ENCODE measurements at regions not wholly inside any gene's neighbourhood (a gene's known extent, or its start where the extent isn't known, plus 50 kb on each side); places are given as distances from the start of the nearest gene placed in this dataset.

DNA sequence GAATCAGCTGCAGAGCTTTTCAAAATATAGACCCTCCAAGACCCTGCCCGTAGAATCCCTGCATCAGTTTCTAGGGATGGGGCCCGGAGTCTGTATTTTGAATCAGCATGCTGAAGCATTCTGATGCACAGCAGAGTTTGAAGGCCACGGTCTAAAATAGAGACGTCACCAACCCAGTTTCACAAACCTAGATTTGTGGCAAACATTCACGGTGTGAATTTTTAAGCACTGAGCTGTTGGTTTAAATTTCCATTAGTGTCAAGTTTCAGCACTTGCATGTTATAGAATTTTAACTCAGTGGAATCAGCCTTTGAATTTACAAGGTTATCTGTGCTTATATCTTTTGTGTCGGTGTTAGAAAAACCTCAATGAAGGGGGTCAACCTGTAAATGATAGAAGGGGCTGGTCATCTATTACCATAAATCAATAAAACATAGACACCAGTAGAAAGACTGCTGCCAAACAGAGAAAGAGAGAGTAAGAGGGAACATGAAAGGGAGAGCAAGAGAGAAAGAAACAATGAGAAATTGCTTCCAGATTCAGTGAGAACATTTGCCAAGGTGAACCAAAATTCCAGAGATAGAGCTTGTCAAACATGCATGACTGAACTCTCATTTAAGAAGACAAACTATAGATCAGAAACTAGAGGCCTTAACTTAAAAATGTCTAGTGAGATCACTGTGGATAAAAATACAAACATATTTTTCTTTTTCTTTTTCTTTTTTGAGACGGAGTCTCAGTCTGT is 414.9 kb downstream of the ZSWIM6 start:
- DNase-seq: no peak

DNA sequence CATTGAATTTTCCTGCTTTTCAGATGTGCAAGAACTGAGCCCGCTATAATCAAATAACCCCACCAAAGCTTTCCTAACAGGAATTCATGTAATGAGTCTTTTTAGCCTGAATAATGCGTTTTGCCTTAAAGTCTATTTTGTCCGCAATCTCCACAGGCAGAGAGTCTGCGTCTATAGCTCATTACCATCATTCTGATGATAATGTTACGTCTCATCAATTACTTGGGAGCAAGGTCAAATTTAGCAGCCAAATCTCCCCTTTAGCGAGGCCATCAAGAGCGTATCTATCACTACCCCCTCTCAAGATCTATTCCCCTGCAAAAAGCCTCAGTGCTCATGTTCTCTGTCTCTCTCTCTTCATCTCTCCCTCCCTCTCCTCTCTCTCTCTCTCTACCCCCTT is 416.1 kb downstream of the ZSWIM6 start:
- DNase-seq: no peak

DNA sequence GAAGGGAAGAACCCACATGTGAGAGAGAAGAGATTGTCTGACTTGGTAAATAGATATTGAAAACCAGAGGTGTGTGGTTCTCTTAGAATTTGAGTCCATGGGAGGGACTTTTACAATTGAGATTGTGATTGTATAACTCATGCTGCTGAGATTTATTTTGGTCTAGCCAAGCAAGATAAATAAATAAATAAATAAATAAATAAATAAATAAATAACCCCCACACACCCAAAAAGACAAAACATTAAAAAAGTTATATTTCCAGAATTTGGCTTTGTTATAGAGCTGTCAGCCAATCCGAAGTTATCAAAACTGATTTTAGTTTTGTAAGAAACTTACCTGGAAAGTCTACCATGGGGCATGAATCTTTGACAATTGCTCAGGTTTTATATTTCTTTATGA is 416.6 kb downstream of the ZSWIM6 start:
- DNase-seq: no peak

DNA sequence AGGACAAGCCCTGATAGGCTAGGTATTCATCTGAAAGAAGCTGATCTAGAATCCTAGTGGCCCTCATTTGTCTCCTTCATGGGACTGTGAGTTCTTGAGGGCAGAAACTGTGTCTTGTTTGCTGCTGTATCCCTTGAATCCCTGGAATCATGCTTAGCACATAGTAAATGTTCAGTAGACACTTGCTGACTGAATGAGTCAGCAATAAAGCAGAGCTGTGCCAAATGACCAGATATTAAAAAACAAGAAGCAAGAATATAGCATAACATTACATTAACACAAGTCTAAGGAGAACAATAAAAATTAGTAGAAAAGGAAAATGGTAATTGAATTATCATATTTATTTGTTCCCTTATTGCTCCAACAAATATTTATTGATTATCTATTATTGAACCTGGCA is 420.5 kb downstream of the ZSWIM6 start:
- DNase-seq: no peak

DNA sequence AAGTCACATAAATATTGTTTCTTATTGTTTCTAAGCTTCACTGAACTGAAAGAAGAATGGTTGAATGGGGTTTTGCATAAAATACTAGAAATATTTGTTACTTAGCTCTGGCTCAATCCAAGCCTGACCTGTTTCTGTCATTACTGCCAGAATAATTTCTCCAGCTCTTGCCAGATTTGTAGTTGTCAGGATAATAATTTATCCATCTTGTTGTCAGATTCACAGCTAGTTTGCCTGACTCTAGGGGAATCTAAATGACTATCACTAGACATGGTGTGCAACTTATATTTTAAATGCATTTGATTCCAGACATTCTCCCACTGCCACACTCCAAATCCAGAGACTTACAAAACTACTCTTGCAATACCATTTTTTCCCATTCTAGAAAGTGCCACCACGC is 422.7 kb downstream of the ZSWIM6 start:
- no peak for DNase-seq

DNA sequence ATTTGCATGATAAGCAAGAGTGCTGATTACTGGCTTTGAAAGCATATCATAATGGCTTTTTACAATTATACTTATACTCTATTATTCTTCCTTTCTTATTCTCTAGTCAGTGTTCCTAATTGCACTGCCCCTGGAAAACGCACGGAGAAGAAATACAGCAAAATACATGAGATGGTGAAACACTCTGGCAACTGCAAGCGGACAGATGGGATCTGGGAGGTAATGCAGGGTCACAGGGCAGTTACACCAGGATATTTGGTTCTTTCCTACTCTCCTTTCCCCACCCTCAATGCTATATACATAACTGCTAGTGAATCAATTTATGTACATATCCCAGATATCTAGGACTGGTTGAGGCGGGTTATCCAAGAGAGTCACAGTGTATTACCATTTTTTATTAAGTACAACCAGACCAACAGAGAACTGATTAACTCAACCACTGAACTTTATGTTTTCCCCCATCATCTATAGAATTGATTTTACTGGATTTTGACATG is 423.7 kb downstream of the ZSWIM6 start:
- DNase-seq: no peak

DNA sequence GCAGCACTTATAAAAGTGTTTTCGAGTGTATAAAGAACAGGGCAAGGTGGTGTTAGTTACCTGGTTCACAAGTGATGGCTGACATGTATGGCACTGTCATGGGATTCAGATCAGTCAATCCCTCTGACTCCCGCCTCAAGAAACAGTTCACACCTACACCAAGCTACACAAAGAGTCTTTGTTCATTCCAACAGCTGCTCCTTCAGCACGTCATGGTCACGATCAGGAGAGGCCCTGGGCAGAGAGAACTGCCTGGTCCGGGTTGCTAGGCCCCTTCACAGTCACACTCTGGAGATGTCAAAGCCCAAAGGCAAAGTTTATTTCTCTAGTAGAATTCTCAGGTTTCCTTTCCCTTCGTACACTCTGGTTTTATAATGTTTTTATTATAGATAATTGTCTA is 426.7 kb downstream of the ZSWIM6 start:
- DNase-seq: no peak

DNA sequence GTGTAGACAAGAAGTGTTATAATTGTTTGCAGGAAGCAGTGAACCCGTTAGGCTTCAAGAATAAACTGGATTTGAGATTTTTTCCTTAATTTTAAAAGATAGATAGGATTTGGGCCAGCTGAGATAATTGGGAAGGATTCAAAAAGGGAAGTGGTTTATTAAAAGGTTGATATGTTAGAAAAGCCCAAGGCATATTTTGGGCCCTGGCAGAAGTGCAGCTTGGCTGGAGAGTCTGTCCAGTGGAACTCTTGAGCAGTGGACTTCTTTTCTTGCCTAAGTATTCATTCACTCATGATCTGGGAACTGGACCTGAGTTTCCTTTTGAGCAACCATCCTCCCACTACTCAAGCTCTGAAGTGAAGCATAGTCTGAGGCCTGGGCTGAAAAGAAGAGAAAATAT is 433.4 kb downstream of the ZSWIM6 start:
- no peak for DNase-seq

DNA sequence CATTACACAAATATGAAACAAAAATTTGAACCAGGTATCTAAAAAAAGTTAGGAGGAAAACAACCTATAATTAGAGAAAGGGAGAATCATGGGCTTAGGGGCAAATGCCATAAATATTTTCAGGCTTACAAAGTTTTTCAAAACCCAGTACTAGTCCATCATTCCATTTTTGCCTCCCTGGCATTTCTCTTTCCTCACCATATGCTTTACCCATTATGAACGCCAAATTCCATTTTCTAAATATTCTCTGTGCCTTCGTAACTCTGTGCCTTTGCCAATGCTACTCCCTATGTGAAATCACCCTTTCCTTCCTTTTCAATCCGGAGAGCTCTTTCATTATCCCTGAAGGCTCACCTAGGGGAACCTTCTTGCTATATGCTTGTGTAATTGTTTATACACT is 434.1 kb downstream of the ZSWIM6 start:
- DNase-seq: no peak

DNA sequence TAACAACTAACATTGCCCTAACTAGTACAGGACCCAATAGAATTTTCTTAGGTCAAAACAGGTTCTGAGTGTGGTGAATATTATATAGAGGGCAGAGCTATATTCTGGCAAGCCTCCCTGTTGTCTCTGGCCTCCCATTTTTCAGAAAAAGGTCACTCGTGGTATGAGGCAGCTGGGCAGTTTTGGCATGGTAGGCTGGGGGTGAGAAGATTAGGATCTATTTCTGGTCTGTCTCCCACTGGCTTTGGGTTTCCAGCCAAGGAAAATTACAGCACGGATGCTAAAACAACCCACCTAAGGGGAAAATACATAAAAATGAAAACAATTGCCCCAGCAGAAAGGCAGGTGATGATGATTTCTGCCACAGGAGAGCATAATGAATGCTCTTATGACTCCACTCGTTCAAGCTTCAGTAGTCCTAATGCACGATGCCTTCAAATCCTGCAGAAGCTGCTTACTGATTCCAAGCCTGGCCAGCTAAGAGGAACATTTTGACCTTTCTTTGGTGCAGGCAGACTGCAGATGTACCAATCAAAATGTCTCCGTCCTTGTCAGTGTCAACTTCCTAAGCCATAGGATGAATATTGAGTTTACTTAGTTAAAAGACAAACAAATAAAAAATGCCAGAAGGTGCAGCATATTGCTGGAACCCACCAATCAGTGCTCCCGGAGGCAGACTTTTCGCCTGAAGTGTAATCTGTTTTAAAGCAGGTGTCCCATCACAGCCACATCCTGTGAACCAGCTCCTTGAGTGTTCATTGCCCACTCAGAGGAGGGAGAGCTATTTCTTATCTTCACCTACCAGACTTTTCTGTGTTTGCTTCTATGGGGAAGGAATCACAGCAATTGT is 435.4 kb downstream of the ZSWIM6 start:
- DNase-seq: no peak

DNA sequence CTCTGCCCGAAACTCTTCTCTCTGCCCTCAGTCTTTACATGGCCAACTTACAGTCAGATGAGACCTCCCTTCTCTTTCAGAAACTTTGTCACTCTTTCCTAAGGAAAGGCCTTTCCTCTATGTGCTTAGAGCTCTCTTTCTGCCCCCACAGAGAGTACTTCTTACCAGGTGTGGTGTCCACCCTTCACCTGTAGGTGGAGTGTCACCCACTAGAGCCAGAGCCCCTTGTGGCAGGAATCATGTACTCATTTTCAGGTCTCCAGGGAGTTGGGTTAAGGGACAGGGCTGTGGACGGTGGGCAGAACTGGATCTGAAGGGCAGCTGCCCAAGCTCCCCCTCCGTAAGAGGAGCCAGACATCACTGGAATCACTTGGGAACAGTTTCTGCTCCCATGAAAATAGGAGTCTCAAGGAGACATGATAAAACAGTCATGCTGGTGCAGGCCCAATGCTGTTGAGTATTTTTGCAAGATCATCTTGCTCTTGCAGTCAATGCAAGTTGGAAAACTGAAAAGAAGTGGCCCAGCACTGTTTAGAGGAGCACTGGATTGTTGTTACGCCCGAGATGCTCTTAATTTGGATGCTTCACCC is 436.7 kb downstream of the ZSWIM6 start:
- peak in 1 of 2 experiments; percentile 15 for DNase-seq

DNA sequence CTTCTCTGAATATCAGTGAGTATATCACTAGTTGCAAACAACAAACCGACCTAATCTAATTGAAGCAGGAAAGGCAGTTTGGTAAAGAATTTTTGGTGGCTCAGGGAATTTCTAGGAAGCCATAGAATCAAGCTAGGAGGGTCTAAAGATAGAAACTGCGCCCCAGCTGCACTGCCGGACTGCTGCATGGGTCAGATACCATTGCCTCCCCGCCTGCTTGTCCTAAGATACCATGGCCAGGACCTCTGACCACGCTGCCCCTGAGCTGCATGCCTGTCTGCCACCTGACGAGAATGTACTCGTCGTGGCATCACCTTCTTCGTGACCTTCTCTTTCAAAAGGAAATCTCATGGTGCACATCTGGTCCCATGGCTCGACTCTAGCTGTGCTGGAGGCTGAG is 439.0 kb downstream of the ZSWIM6 start:
- no peak for DNase-seq

DNA sequence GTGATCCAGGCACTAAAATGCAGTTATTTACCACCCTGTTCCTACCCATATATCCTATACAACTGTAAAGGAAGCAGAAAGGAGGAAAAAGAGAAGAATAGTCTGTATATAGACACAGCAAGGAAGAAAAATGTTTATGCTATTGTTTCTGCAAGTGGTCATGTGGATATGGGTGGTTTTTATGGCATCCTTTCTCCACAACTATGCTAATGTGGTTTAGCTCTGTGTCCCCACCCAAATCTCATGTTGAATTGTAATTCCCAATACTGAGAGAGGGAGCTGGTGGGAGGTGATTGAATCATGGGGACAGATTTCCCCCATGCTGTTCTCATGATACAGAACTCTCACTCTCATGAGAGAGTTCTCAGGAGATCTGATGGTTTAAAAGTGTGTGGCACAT is 439.8 kb downstream of the ZSWIM6 start:
- DNase-seq: no peak

DNA sequence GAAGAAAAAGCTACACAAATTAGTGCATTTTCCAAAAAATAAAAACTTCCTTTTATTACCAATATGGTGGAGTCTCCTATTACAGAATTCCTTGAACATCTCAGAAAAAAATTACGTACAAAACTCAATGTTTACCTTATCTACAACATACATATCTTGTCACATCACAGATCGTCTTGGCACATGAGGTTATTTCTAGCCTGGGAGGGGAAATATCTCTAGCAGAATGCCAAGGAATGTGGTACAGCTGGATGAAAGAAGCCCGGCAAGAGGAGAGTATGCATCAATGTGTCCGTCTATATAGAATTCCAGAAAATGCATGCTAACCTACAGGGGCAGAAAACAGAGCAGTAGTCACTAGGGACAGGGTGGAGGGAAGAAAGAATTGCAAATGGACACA is 443.8 kb downstream of the ZSWIM6 start:
- no peak for DNase-seq

DNA sequence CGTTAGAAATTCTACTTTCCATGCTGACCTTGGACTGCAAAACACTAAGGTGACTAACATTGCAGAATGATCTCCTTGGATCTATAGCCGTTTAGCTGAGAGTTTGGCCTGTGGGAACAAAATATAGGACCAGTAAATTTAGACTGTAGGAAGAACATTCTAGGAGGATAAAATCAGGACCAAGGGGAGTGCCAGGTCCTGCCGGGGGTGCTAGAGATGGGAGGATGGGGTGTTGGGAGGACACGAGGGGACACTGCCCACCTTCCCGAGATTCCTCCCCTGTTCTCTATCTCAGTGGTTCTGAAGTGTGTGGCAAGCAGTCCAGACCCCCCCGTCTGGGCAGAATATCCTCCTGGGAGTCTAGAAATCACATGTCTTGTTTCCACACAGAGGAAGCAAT is 445.2 kb downstream of the ZSWIM6 start:
- DNase-seq: no peak

DNA sequence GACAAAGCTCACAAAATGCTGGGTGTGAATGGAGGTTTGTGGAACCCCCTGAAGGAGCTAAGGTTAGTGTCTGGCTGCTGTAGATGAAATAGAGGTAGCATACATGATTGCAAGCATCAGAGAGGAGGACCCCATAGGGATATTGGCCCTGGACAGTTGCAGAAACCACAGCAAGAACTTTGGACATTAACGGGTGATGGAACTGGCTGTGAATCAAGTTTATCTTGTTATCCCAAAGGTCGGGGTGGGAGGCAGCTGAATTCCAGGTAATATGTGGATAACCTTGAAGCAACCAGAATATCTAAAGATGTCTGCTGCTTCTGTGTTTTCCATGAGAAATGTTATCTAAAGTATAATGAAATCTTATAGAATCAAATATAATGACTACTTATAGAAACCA is 447.7 kb downstream of the ZSWIM6 start:
- no peak for DNase-seq

DNA sequence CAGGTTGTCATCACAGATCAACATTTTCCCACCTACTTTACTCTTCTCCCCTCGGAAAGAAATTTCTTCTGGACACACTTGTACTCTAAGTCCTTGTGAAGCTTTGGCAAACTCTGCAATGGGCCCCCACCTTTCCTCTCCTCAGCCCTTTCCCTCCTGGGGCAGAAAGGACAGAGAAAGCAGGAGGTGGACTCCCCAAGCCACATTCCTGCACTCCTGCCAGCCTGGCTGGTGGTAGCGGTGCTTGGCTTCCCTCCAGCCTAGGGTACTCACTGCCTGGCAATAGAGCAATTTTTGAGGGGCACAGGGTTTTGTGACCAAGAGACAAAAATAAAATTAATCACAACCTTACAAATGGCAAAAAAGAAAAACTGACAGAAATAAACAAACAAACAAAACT is 451.4 kb downstream of the ZSWIM6 start:
- DNase-seq: no peak

DNA sequence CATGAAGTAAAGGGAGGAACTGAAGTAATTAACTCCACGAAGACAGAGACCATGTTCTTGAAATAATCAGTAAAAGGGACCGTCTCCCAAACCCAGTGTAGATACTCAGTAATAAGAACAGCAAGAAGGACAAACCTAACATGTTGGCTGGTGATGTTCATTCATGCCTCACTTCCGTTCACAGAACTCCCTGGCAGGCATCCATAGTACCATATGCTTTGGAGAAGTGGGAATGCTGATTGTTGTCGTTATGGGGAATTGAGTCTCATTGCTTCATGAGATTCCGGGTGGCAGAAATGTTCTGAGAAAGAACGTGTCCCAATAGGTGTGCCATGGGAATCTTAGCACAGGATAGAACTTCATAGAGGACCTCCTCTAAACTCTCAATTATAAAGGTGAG is 452.3 kb downstream of the ZSWIM6 start:
- no peak for DNase-seq

DNA sequence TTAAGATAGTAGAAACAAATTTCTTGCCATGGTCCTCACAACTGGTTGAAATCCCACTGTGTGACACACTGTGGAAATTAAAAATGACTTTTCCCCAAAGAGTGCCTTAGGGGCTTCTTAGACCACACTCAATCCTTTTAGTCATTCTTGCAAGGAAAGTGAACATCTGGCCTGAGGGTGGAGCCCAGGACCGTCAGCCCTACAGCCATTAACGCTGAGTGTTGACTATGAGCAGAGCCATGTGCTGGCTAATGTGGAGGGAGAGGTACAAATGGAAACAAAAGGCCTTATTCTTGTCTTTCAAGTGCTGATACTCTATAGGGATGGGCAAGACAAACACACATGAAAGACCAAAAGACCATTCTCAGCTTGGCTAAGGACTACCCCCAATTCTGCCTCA is 456.5 kb downstream of the ZSWIM6 start:
- no peak for DNase-seq

DNA sequence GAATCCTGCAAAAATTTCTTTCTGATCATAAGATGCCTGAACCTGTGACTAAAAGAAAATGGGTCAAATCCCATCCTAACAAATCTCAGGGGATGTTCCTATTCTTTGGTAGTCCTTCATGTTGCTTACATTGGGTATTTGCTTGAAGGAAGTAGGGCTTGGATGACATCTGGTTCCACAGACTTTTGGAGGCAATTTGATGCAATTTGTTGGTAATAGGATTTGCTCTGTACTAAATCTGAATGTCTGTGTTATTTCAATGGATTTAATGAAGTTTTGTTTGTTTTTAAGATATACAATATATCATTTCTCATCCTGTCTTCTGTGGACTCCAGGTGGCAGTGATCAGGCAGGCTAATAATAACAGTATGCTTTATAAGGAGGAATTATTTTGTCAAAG is 457.9 kb downstream of the ZSWIM6 start:
- DNase-seq: no peak

DNA sequence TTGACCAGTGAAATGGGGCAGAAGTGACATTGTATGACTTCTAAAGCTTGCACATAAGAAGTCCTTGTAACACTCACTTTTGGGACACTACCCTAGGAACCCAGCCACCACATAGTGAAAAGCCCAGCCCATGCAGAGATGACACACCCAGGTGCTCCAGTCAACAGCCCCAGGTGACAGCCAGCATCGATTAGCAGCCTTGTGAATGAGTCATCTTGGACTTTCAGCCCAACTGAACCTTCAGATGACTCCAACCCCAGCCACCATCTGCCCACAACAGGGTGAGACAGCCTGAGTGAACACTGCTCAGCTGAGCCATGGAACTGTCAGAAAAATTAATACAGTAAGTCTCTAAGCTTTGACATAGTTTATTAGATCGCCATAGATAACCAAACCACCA is 458.6 kb downstream of the ZSWIM6 start:
- DNase-seq: peak in 1 of 2 experiments; percentile 19

DNA sequence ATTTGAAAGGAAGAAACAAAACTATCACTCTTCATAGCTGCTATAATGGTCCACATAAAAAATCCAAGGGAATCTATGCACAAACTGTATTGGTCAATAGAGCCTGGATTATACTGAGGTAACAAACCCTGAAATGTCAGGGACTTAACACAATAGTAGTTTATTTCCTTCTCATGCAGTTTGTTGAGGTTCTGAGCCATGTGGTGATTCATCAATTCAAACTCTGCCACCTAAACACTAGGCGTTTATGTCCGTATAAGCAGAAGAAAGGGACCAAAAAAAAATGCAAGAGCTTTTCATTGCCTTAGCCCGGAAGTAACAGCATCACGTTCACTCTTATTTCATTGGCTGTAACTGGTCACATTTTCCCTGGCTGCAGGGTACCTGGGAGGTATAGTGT is 464.7 kb downstream of the ZSWIM6 start:
- no peak for DNase-seq

DNA sequence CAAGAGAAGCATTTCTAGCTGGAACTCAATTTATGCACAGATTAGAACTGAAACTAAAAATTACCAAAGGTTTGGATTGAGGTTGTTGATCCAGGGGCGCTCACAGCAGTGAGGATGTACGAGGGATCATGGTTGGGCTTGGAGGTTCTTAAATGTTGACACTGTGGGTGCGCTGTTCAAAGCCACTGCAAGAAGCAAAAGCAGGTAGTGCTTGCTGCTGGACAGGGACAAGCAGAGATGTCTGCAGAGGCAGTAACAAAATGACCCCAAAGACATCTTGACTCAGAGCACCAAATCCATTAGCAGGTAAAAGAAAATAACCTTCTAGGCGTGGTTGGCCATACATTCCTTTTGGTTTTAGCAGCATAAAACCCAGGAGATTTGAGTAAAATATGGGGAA is 468.4 kb downstream of the ZSWIM6 start:
- no peak for DNase-seq

DNA sequence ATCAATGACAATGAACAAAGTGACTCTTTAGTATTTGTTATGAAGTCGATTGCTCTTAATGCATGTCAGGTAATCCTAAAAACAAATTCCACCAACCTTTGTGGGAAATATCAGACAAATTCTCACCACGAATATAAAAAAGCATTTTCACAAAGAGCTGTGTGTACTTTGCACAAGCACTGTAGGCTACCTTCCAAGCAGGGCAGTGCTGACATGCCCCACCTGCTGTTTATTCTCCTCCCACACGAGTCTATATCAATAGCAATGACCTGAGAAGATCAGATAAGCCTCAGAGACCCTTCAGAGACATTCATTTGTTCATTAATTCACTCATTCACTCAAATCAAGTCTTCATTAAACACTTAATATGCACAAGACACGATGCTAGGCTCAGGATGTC is 469.1 kb downstream of the ZSWIM6 start:
- no peak for DNase-seq
